Retinal pigment epithelial cell (primary cell): ENCODE measurements at regions not wholly inside any gene's neighbourhood (a gene's known extent, or its start where the extent isn't known, plus 50 kb on each side); places are given as distances from the start of the nearest gene placed in this dataset.

ENCODE experiments used
- DNase-seq: peaks from one replicate; pipeline ENCODE4 v3.0.0-alpha.2; 2010; ENCODE audit warnings: low read depth
- H3K4me3 ChIP-seq: 2 replicates; pipeline ENCODE4 v1.5.1; 2011; ENCODE audit warnings: mild to moderate bottlenecking, low read length, control low read depth, moderate library complexity
- CTCF ChIP-seq: conservative IDR thresholded peaks from 2 replicates; pipeline ENCODE4 v1.5.1; 2011; ENCODE audit warnings: low read depth, low read length, control low read depth, inconsistent platforms

- H3K4me3 ChIP-seq, result peak overlapping the region; percentile 4
- TF ChIP-seq CTCF, result no peak
- DNase-seq, result no peak
Measured at GRCh38 chr9:78437296-78437695, 140.4 kb downstream of the PSAT1 start.

GRCh38 chr9:78437806-78438205 is 140.9 kb downstream of the PSAT1 start:
- H3K4me3 ChIP-seq, result peak overlapping the region; percentile 4
- DNase-seq, result no peak
- no peak for TF ChIP-seq CTCF

DNA sequence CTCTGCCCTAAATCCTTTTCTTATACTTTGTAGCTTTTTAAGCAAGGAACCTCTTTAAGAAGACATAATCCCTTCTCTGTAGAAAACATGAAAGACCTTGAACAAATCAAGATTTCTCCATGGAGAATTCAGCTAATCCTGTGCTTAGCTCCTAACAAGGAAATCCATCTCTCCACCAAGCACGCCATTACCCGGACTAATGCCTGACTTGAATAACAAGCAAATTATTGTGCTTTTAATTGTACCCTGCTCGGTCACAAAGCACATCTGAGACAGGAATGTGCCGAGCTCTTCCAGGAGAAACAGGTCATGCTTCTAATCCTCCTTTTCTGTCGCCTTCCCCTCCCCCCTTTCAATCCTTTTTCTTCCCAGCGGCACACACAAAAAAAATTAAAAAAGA is 141.3 kb downstream of the PSAT1 start:
- H3K4me3 ChIP-seq, result peak overlapping the region; percentile 1
- peak; percentile 99 for DNase-seq
- no peak for TF ChIP-seq CTCF

DNA sequence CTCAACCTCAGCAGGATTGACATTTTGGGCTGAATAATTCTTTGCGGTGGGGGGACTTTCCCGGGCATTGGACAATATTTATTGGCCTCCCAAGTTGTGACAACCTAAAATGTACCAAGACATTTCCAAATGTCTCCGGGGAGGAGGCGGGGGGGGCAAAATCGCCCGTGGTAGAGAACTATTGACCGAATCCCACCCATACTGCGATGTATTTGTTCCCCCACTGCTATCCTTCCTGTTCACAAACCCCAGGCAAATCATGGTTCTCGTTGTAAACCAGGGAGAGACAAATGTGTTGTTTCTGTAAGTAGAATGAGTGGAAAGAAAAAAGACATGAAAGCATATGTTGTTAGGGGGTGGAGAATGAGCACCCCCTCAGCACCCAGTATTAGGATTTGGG is 141.9 kb downstream of the PSAT1 start:
- peak overlapping the region; percentile 30 for H3K4me3 ChIP-seq
- no peak for TF ChIP-seq CTCF
- DNase-seq, result no peak

GRCh38 chr9:78439190-78439865 is 142.4 kb downstream of the PSAT1 start:
- peak; percentile 91 for TF ChIP-seq CTCF
- peak overlapping the region; percentile 30 for H3K4me3 ChIP-seq

GRCh38 chr9:78439866-78440830 is 143.2 kb downstream of the PSAT1 start:
- peak; percentile 28 for TF ChIP-seq CTCF
- DNase-seq, result no peak
- H3K4me3 ChIP-seq, result no peak overlapping the region

More at GRCh38 chr9:78439190-78439865, 142.4 kb downstream of the PSAT1 start:
- DNase-seq, result peak; percentile 91
